ENCODE measurements at regions not wholly inside any gene's neighbourhood (a gene's known extent, or its start where the extent isn't known, plus 50 kb on each side); places are given as distances from the start of the nearest gene placed in this dataset.

DNA sequence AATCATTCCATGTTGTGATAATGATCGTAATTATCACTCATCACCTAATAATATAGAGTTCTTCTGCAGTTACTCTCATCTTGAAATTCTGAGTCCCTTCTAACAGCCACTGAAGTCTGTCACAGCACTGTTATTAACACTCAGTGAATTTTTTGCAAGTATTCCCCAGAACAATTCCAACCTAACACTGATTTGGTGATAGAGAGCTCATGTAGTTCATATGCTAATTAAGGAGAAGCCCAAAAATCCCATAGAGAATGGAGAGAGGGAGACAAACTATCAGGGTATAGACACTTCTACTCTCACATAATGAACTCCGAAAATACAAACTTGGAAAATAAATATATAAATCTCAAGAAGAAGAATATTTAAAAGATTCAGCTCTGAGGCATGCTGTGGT is 1253.4 kb upstream of the NXPH2 start:
- intact Hi-C loops (cut with micrococcal nuclease), result no loop called here
- Histone ChIP-seq H3K4me1 (no peaks in the 10 kb centered on the region), H3K27ac (replicated peaks) (no peak overlapping the region), H3K36me3 (no peaks in the 10 kb centered on the region), H3K27me3 (ENCODE audit: low read depth) (no peaks in the 10 kb centered on the region), H3K9me3 (replicated peaks) (peaks cover 14% of the 10 kb centered on the region), H3K4me3 (no peak overlapping the region)
- TF ChIP-seq, protein P1, sequence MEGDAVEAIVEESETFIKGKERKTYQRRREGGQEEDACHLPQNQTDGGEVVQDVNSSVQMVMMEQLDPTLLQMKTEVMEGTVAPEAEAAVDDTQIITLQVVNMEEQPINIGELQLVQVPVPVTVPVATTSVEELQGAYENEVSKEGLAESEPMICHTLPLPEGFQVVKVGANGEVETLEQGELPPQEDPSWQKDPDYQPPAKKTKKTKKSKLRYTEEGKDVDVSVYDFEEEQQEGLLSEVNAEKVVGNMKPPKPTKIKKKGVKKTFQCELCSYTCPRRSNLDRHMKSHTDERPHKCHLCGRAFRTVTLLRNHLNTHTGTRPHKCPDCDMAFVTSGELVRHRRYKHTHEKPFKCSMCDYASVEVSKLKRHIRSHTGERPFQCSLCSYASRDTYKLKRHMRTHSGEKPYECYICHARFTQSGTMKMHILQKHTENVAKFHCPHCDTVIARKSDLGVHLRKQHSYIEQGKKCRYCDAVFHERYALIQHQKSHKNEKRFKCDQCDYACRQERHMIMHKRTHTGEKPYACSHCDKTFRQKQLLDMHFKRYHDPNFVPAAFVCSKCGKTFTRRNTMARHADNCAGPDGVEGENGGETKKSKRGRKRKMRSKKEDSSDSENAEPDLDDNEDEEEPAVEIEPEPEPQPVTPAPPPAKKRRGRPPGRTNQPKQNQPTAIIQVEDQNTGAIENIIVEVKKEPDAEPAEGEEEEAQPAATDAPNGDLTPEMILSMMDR (IDR thresholded peaks at IDR 0.05; ENCODE audit: borderline replicate concordance), result no peak
- no peak for DNase-seq

DNA sequence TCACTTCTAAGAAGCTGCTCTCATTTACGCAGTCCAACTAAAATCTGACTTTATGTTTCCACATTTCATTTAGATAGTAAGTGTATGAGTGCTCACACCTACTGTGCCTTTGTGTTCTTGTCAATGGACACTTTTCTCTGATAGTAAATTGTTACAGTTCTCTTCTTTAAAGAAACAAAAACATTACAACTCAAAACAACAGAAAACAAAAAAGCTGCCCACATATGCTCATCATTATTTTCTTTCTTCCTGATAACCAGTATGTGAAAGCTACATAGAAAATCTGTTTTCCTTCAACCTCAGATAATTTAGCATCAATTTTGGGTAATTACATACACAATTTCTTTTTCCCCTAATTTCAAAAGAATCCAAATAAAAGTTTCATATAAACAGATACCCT is 1247.8 kb upstream of the NXPH2 start:
- no peaks in the 10 kb centered on the region for H3K36me3 ChIP-seq
- no peaks in the 10 kb centered on the region for H3K4me1 ChIP-seq
- TF ChIP-seq, protein P1 (IDR thresholded peaks at IDR 0.05; ENCODE audit: borderline replicate concordance), result no peak
- no peaks in the 10 kb centered on the region for H3K27me3 ChIP-seq (ENCODE audit: low read depth)
- DNase-seq, result no peak
- H3K9me3 ChIP-seq (replicated peaks), result peaks cover 6% of the 10 kb centered on the region
- intact Hi-C loops (cut with micrococcal nuclease), result no loop called here
- no peak overlapping the region for H3K4me3 ChIP-seq
- no peak overlapping the region for H3K27ac ChIP-seq (replicated peaks)

DNA sequence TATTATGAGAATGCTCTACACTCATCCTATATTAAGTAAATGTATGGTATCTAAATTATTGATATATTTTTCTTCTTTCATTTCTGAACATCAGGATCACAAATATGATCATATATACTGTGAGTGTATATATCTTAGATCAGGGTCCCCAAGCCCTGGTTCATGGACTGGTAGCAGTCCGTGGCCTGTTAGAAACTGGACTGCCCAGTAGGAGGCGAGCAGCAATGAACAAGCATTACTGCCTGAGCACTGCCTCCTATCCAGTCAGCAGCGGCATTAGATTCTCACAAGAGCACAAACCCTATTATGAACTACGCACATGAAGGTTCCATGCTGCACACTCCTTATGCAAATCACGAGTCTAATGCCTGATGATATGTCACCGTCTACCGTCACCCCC is 1247.1 kb upstream of the NXPH2 start:
- TF ChIP-seq, protein P1 (IDR thresholded peaks at IDR 0.05; ENCODE audit: borderline replicate concordance), result no peak
- Histone ChIP-seq H3K4me3 (no peak overlapping the region), H3K36me3 (no peaks in the 10 kb centered on the region), H3K27me3 (ENCODE audit: low read depth) (no peaks in the 10 kb centered on the region), H3K4me1 (no peaks in the 10 kb centered on the region), H3K9me3 (replicated peaks) (peaks cover 6% of the 10 kb centered on the region), H3K27ac (replicated peaks) (no peak overlapping the region)
- DNase-seq, result no peak
- intact Hi-C loops (cut with micrococcal nuclease), result no loop called here

DNA sequence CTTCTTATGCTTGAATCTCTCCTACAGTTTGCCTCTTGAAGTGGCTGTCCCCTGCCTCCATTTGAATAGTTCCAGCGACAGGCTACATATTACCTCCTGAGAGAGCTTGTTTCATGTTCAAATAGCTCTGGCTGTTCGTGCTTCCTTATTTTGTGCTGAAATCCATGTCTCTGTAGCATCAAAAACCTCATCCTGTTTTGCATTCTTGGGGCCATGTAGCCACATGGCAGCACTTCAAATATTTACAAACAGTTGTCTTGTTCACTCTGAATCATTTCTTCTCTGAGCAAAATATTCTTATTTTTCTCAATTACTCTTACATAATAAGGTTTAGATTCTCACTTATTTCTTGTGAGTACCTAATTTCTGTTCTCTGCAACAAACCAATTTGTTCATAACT is 1243.1 kb upstream of the NXPH2 start:
- H3K27me3 ChIP-seq (ENCODE audit: low read depth), result no peaks in the 10 kb centered on the region
- peaks cover 8% of the 10 kb centered on the region for H3K9me3 ChIP-seq (replicated peaks)
- TF ChIP-seq, protein P1 (IDR thresholded peaks at IDR 0.05; ENCODE audit: borderline replicate concordance), result no peak
- intact Hi-C loops (cut with micrococcal nuclease), result no loop called here
- H3K4me3 ChIP-seq, result no peak overlapping the region
- H3K27ac ChIP-seq (replicated peaks), result no peak overlapping the region
- H3K4me1 ChIP-seq, result no peaks in the 10 kb centered on the region
- DNase-seq, result no peak
- H3K36me3 ChIP-seq, result no peaks in the 10 kb centered on the region

DNA sequence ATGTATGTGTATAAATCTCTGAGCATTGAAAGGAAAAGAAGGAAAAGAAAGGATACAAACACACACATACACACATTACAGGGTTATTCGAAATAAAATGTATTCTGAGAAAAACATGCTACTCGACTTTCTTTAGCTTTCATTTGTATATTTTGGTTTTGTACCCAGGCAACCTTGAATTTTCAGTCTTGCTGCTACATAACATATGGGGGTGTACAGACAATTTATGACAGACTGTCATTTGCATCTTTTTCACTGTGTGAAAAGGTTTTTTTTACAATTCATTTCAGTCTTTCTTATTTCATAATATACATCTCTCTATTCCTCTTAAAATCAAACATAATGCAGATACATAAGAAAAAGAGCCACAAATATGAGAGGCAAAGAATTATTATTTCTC is 1238.4 kb upstream of the NXPH2 start:
- intact Hi-C loops (cut with micrococcal nuclease), result no loop called here
- H3K4me3 ChIP-seq, result no peak overlapping the region
- no peak overlapping the region for H3K27ac ChIP-seq (replicated peaks)
- TF ChIP-seq, protein P1 (IDR thresholded peaks at IDR 0.05; ENCODE audit: borderline replicate concordance), result no peak
- no peaks in the 10 kb centered on the region for H3K27me3 ChIP-seq (ENCODE audit: low read depth)
- no peaks in the 10 kb centered on the region for H3K36me3 ChIP-seq
- no peak for DNase-seq
- peaks cover 15% of the 10 kb centered on the region for H3K9me3 ChIP-seq (replicated peaks)
- H3K4me1 ChIP-seq, result no peaks in the 10 kb centered on the region

DNA sequence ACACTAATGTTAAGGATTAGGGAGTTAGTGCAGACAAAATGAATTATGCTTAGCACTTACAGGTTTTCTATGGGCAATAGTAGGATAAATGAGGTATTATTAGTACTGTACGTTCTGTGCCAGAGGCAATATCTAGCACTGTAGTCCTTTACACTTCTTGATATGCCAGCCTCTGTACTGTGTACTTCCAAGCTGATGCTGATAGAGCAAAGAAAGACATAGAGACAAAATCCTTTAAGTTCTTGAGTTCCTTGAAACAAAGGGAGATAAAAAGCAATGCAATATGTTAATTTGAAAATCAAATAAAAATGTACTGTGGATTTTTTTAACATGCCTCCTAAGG is 1234.0 kb upstream of the NXPH2 start:
- no peaks in the 10 kb centered on the region for H3K27me3 ChIP-seq (ENCODE audit: low read depth)
- H3K36me3 ChIP-seq, result no peaks in the 10 kb centered on the region
- H3K4me1 ChIP-seq, result no peaks in the 10 kb centered on the region
- DNase-seq, result no peak
- H3K9me3 ChIP-seq (replicated peaks), result peaks cover 15% of the 10 kb centered on the region
- no peak overlapping the region for H3K27ac ChIP-seq (replicated peaks)
- no peak overlapping the region for H3K4me3 ChIP-seq
- intact Hi-C loops (cut with micrococcal nuclease), result no loop called here
- TF ChIP-seq, protein P1 (IDR thresholded peaks at IDR 0.05; ENCODE audit: borderline replicate concordance), result no peak
